SKM-1 (cell line): ENCODE measurements at regions not wholly inside any gene's neighbourhood (a gene's known extent, or its start where the extent isn't known, plus 50 kb on each side); places are given as distances from the start of the nearest gene placed in this dataset.
"Not testable (repeated sequence)": the region's sequence is repeated elsewhere in the genome, so short reads cannot be mapped to it uniquely, and the experiment has no call there.

ENCODE experiments used
- DNase-seq: peaks from one replicate; lab custom pipeline; 2025; ENCODE audit not compliant: unreplicated experiment; lab: John Stamatoyannopoulos, UW

- DNase-seq: no peak
These were observed 151.5 kb upstream of the C2CD4B start for GRCh38 chr15:62316413-62317060.

- DNase-seq: no peak
These were observed 155.2 kb upstream of the C2CD4B start for GRCh38 chr15:62320259-62320658.

- DNase-seq: no peak
These were observed 158.3 kb upstream of the C2CD4B start for GRCh38 chr15:62323353-62323890.

- DNase-seq: no peak
These were observed 159.3 kb upstream of the C2CD4B start for GRCh38 chr15:62324382-62324781.

GRCh38 chr15:62325597-62325996 lies 160.5 kb upstream of the C2CD4B start:
- DNase-seq: no peak

- no peak for DNase-seq
These were observed 161.5 kb upstream of the C2CD4B start for GRCh38 chr15:62326460-62327011.

- no peak for DNase-seq
These were observed 162.3 kb upstream of the C2CD4B start for GRCh38 chr15:62327406-62327805.

GRCh38 chr15:62332472-62332871 lies 167.4 kb upstream of the C2CD4B start:
- not testable (repeated sequence) for DNase-seq

- no peak for DNase-seq
These were observed 169.5 kb upstream of the C2CD4B start for GRCh38 chr15:62334536-62334935.

- no peak for DNase-seq
These were observed 172.8 kb upstream of the C2CD4B start for GRCh38 chr15:62337934-62338333.

- no peak for DNase-seq
These were observed 173.4 kb upstream of the C2CD4B start for GRCh38 chr15:62338497-62338896.

- DNase-seq: no peak
These were observed 177.9 kb upstream of the C2CD4B start for GRCh38 chr15:62342959-62343358.

GRCh38 chr15:62343397-62343796 lies 178.3 kb upstream of the C2CD4B start:
- DNase-seq: no peak

GRCh38 chr15:62344806-62345539 lies 179.9 kb upstream of the C2CD4B start:
- DNase-seq: no peak

GRCh38 chr15:62346168-62346567 lies 181.1 kb upstream of the C2CD4B start:
- DNase-seq: no peak

GRCh38 chr15:62348118-62348517 lies 183.0 kb upstream of the C2CD4B start:
- DNase-seq: no peak

GRCh38 chr15:62348623-62349022 lies 183.5 kb upstream of the C2CD4B start:
- DNase-seq: peak; percentile 57

GRCh38 chr15:62352817-62353216 lies 187.7 kb upstream of the C2CD4B start:
- no peak for DNase-seq

- no peak for DNase-seq
These were observed 192.3 kb upstream of the C2CD4B start for GRCh38 chr15:62357431-62357830.

- DNase-seq: no peak
These were observed 194.3 kb upstream of the C2CD4B start for GRCh38 chr15:62359416-62359815.

- DNase-seq: no peak
These were observed 195.4 kb upstream of the C2CD4B start for GRCh38 chr15:62360332-62361097.
